ENCODE measurements at regions not wholly inside any gene's neighbourhood (a gene's known extent, or its start where the extent isn't known, plus 50 kb on each side); places are given as distances from the start of the nearest gene placed in this dataset.
"Not testable (repeated sequence)": the region's sequence is repeated elsewhere in the genome, so short reads cannot be mapped to it uniquely, and the experiment has no call there.

- FAIRE-seq = peak; percentile 70
Measured at GRCh38 chr12:76971216-76971879, 92.5 kb upstream of the CSRP2 start.

- FAIRE-seq = no peak
Measured at GRCh38 chr12:76967181-76967885, 88.5 kb upstream of the CSRP2 start.

GRCh38 chr12:76964784-76965571, 86.2 kb upstream of the CSRP2 start:
- FAIRE-seq = no peak

GRCh38 chr12:76962099-76962498, 83.3 kb upstream of the CSRP2 start:
- FAIRE-seq = no peak

- FAIRE-seq = no peak
Measured at GRCh38 chr12:76957301-76957700, 78.5 kb upstream of the CSRP2 start.

GRCh38 chr12:76952995-76953394, 74.2 kb upstream of the CSRP2 start:
- FAIRE-seq = no peak

GRCh38 chr12:76948879-76949278, 70.1 kb upstream of the CSRP2 start:
- FAIRE-seq = no peak

GRCh38 chr12:76947304-76947703, 68.5 kb upstream of the CSRP2 start:
- FAIRE-seq = no peak

- FAIRE-seq = no peak
Measured at GRCh38 chr12:76946446-76946845, 67.6 kb upstream of the CSRP2 start.

GRCh38 chr12:76945867-76946266, 67.0 kb upstream of the CSRP2 start:
- FAIRE-seq = no peak

GRCh38 chr12:76944892-76945291, 66.1 kb upstream of the CSRP2 start:
- no peak for FAIRE-seq

- FAIRE-seq = no peak
Measured at GRCh38 chr12:76943008-76943407, 64.2 kb upstream of the CSRP2 start.

- no peak for FAIRE-seq
Measured at GRCh38 chr12:76942267-76942666, 63.4 kb upstream of the CSRP2 start.

GRCh38 chr12:76940671-76941445, 62.0 kb upstream of the CSRP2 start:
- FAIRE-seq = no peak

- no peak for FAIRE-seq
Measured at GRCh38 chr12:76939701-76940100, 60.9 kb upstream of the CSRP2 start.

- no peak for FAIRE-seq
Measured at GRCh38 chr12:76936275-76937193, 57.7 kb upstream of the CSRP2 start.

GRCh38 chr12:76933392-76933791, 54.6 kb upstream of the CSRP2 start:
- not testable (repeated sequence) for FAIRE-seq

- no peak for FAIRE-seq
Measured at GRCh38 chr12:76929499-76929898, 50.7 kb upstream of the CSRP2 start.

All from colon (tissue), 2 donors.